Calu3 (cell line): ENCODE measurements at regions not wholly inside any gene's neighbourhood (a gene's known extent, or its start where the extent isn't known, plus 50 kb on each side); places are given as distances from the start of the nearest gene placed in this dataset.

Experiments
- BruUV-seq: library from RNA; stranded (reverse); fragments of 400-500 nt; replicated peaks from 2 replicates; lab custom pipeline; 2021; lab: Mats Ljungman, UMichigan
- CTCF ChIA-PET: fragments of 300-600 bp; sonication (Branson Sonifier 250); formaldehyde crosslinking; loops from one replicate; lab custom pipeline; 2022; ENCODE audit warnings: antibody characterized with exemption; lab: Charles Lee
- DNase-seq: peaks from one replicate; pipeline ENCODE4 v3.0.0; 2022
- H3K27ac Mint-ChIP-seq: one replicate; pipeline ENCODE4 v1.8.0; 2022; ENCODE audit warnings: mixed read lengths; ENCODE audit not compliant: unreplicated experiment
- H3K27me3 Mint-ChIP-seq: one replicate; pipeline ENCODE4 v1.8.0; 2022; ENCODE audit warnings: mixed read lengths; ENCODE audit not compliant: unreplicated experiment
- H3K36me3 Mint-ChIP-seq: one replicate; pipeline ENCODE4 v1.8.0; 2022; ENCODE audit warnings: mild to moderate bottlenecking, moderate library complexity, mixed read lengths; ENCODE audit not compliant: insufficient read depth, unreplicated experiment
- H3K4me1 Mint-ChIP-seq: one replicate; pipeline ENCODE4 v1.8.0; 2022; ENCODE audit warnings: mild to moderate bottlenecking, low read depth, mixed read lengths; ENCODE audit not compliant: unreplicated experiment
- H3K4me3 Mint-ChIP-seq: one replicate; pipeline ENCODE4 v1.8.0; 2022; ENCODE audit warnings: mild to moderate bottlenecking, low read depth, moderate library complexity, mixed read lengths; ENCODE audit not compliant: unreplicated experiment
- H3K9me3 Mint-ChIP-seq: one replicate; pipeline ENCODE4 v1.8.0; 2022; ENCODE audit warnings: low read depth, mixed read lengths; ENCODE audit not compliant: unreplicated experiment
- intact Hi-C: fragments of 100-400 bp; cut with micrococcal nuclease; formaldehyde crosslinking; loops from one replicate; pipeline ENCODE4 v1.10.0; 2022; ENCODE audit not compliant: unreplicated experiment
- TF ChIP-seq, protein P1 (sequence below): fragments of 200-600 bp; IDR thresholded peaks from one replicate; pipeline ENCODE4 v1.8.0; 2022; ENCODE audit warnings: antibody characterized with exemption; ENCODE audit not compliant: unreplicated experiment

DNA sequence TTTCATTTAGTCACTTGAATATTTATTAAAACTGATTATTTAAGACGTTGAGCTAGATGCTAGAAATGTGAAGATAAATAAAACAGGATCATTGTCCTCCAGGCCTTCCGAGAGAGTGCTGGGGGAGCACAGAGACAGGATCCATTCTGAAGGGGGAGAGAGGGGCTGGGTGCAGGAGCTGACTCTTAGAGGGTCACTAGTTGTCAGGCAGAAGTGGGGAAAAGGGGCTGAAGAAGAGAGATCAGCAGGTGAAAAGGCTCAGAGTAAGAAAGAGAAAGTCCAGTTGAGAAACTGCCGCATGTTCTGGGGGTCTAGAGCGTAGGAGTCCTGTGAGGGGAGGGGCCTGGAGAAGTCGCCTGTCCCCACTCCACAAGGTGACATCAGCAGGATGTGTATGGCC lies 206.2 kb upstream of the SNX19 start:
- TF ChIP-seq, protein P1, sequence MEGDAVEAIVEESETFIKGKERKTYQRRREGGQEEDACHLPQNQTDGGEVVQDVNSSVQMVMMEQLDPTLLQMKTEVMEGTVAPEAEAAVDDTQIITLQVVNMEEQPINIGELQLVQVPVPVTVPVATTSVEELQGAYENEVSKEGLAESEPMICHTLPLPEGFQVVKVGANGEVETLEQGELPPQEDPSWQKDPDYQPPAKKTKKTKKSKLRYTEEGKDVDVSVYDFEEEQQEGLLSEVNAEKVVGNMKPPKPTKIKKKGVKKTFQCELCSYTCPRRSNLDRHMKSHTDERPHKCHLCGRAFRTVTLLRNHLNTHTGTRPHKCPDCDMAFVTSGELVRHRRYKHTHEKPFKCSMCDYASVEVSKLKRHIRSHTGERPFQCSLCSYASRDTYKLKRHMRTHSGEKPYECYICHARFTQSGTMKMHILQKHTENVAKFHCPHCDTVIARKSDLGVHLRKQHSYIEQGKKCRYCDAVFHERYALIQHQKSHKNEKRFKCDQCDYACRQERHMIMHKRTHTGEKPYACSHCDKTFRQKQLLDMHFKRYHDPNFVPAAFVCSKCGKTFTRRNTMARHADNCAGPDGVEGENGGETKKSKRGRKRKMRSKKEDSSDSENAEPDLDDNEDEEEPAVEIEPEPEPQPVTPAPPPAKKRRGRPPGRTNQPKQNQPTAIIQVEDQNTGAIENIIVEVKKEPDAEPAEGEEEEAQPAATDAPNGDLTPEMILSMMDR = no peak
- BruUV-seq = no TSS peak
- no peak overlapping the region for H3K27ac Mint-ChIP-seq
- H3K36me3 Mint-ChIP-seq = no peaks in the 10 kb centered on the region
- H3K9me3 Mint-ChIP-seq = peaks cover 4% of the 10 kb centered on the region
- CTCF ChIA-PET = no interaction called here
- intact Hi-C loops = no loop called here
- no peaks in the 10 kb centered on the region for H3K27me3 Mint-ChIP-seq
- no peak overlapping the region for H3K4me3 Mint-ChIP-seq
- no peak for DNase-seq
- H3K4me1 Mint-ChIP-seq = no peaks in the 10 kb centered on the region

DNA sequence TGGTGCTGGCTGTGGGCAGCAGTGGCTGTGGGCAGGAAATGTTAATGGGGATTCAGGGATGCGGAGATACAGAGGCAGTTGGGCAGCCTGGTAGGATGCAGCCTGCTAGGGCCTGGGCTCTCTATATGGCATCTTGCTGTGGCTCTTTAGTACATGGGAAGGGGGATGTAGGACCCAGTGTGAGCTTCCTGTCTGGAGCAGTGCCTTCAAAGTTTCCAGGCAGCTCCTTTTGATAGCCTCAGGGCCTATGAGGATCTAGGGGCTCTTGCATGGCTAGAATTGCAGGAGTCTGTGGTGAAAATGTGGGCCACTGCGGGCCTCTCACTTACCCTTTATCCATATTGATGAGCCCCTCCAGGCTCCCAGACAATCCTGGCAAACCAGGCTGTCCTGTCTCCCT lies 213.2 kb upstream of the SNX19 start:
- Mint-ChIP-seq H3K4me3 (no peak overlapping the region), H3K27ac (no peak overlapping the region), H3K27me3 (no peaks in the 10 kb centered on the region), H3K4me1 (no peaks in the 10 kb centered on the region), H3K36me3 (no peaks in the 10 kb centered on the region), H3K9me3 (peaks cover 15% of the 10 kb centered on the region)
- intact Hi-C loops = no loop called here
- TF ChIP-seq, protein P1 = no peak
- BruUV-seq = no TSS peak
- CTCF ChIA-PET = no interaction called here
- DNase-seq = no peak

GRCh38 chr11:131135611-131136010 lies 219.3 kb upstream of the SNX19 start:
- TF ChIP-seq, protein P1 = no peak
- Mint-ChIP-seq H3K4me3 (no peak overlapping the region), H3K27ac (no peak overlapping the region), H3K9me3 (peaks cover 9% of the 10 kb centered on the region), H3K4me1 (no peaks in the 10 kb centered on the region), H3K27me3 (no peaks in the 10 kb centered on the region), H3K36me3 (no peaks in the 10 kb centered on the region)
- no peak for DNase-seq
- intact Hi-C loops = no loop called here
- CTCF ChIA-PET = no interaction called here
- no TSS peak for BruUV-seq

GRCh38 chr11:131136486-131136885 lies 220.2 kb upstream of the SNX19 start:
- no TSS peak for BruUV-seq
- H3K4me1 Mint-ChIP-seq = no peaks in the 10 kb centered on the region
- H3K27me3 Mint-ChIP-seq = no peaks in the 10 kb centered on the region
- no peak for DNase-seq
- H3K9me3 Mint-ChIP-seq = peaks cover 5% of the 10 kb centered on the region
- H3K27ac Mint-ChIP-seq = no peak overlapping the region
- intact Hi-C loops = no loop called here
- no peak overlapping the region for H3K4me3 Mint-ChIP-seq
- H3K36me3 Mint-ChIP-seq = no peaks in the 10 kb centered on the region
- TF ChIP-seq, protein P1 = no peak
- CTCF ChIA-PET = no interaction called here
